ENCODE measurements at regions not wholly inside any gene's neighbourhood (a gene's known extent, or its start where the extent isn't known, plus 50 kb on each side); places are given as distances from the start of the nearest gene placed in this dataset.

GRCh38 chr10:22765660-22766547 lies 51.5 kb upstream of the PIP4K2A start:
- TF ChIP-seq CTCF (IDR thresholded peaks at IDR 0.05) (no peak), SIN3A (IDR thresholded peaks at IDR 0.05; ENCODE audit: borderline replicate concordance, low read depth, low read length) (no peak), GABPA (IDR thresholded peaks at IDR 0.05; ENCODE audit: low read depth) (no peak), RFX5 (IDR thresholded peaks at IDR 0.05; ENCODE audit: low read length) (no peak), SMC3 (IDR thresholded peaks at IDR 0.05; ENCODE audit: low read depth, low read length) (no peak), RAD21 (IDR thresholded peaks at IDR 0.05; ENCODE audit: low read length) (no peak), PBX3 (IDR thresholded peaks at IDR 0.05) (no peak), FOXM1 (IDR thresholded peaks at IDR 0.05; ENCODE audit: low read depth) (no peak), EP300 (IDR thresholded peaks at IDR 0.05; ENCODE audit: borderline replicate concordance in 1 of 2, low read depth in 1 of 2, low read length in 1 of 2) (no peak), TEAD4 (IDR thresholded peaks at IDR 0.05; ENCODE audit: borderline replicate concordance, insufficient read depth) (no peak)
- TF ChIP-seq, protein P1, sequence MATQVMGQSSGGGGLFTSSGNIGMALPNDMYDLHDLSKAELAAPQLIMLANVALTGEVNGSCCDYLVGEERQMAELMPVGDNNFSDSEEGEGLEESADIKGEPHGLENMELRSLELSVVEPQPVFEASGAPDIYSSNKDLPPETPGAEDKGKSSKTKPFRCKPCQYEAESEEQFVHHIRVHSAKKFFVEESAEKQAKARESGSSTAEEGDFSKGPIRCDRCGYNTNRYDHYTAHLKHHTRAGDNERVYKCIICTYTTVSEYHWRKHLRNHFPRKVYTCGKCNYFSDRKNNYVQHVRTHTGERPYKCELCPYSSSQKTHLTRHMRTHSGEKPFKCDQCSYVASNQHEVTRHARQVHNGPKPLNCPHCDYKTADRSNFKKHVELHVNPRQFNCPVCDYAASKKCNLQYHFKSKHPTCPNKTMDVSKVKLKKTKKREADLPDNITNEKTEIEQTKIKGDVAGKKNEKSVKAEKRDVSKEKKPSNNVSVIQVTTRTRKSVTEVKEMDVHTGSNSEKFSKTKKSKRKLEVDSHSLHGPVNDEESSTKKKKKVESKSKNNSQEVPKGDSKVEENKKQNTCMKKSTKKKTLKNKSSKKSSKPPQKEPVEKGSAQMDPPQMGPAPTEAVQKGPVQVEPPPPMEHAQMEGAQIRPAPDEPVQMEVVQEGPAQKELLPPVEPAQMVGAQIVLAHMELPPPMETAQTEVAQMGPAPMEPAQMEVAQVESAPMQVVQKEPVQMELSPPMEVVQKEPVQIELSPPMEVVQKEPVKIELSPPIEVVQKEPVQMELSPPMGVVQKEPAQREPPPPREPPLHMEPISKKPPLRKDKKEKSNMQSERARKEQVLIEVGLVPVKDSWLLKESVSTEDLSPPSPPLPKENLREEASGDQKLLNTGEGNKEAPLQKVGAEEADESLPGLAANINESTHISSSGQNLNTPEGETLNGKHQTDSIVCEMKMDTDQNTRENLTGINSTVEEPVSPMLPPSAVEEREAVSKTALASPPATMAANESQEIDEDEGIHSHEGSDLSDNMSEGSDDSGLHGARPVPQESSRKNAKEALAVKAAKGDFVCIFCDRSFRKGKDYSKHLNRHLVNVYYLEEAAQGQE (IDR thresholded peaks at IDR 0.05; ENCODE audit: low read depth, low read length): no peak
- TF ChIP-seq, protein P2, sequence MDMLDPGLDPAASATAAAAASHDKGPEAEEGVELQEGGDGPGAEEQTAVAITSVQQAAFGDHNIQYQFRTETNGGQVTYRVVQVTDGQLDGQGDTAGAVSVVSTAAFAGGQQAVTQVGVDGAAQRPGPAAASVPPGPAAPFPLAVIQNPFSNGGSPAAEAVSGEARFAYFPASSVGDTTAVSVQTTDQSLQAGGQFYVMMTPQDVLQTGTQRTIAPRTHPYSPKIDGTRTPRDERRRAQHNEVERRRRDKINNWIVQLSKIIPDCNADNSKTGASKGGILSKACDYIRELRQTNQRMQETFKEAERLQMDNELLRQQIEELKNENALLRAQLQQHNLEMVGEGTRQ (IDR thresholded peaks at IDR 0.05; ENCODE audit: borderline replicate concordance, low read depth, low read length): no peak
- TF ChIP-seq, protein P3, sequence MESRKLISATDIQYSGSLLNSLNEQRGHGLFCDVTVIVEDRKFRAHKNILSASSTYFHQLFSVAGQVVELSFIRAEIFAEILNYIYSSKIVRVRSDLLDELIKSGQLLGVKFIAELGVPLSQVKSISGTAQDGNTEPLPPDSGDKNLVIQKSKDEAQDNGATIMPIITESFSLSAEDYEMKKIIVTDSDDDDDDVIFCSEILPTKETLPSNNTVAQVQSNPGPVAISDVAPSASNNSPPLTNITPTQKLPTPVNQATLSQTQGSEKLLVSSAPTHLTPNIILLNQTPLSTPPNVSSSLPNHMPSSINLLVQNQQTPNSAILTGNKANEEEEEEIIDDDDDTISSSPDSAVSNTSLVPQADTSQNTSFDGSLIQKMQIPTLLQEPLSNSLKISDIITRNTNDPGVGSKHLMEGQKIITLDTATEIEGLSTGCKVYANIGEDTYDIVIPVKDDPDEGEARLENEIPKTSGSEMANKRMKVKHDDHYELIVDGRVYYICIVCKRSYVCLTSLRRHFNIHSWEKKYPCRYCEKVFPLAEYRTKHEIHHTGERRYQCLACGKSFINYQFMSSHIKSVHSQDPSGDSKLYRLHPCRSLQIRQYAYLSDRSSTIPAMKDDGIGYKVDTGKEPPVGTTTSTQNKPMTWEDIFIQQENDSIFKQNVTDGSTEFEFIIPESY (IDR thresholded peaks at IDR 0.05; ENCODE audit: borderline replicate concordance, low read depth): no peak

All from SK-N-SH (cell line).